ENCODE measurements at regions not wholly inside any gene's neighbourhood (a gene's known extent, or its start where the extent isn't known, plus 50 kb on each side); places are given as distances from the start of the nearest gene placed in this dataset.

GRCh38 chr22:27372969-27373670 lies 428.4 kb downstream of the MN1 start:
- no peaks in the 10 kb centered on the region for H3K4me1 ChIP-seq
- H3K27ac ChIP-seq: no peak overlapping the region
- no peaks in the 10 kb centered on the region for H3K9me3 ChIP-seq
- TF ChIP-seq CTCF (IDR thresholded peaks at IDR 0.05): no peak
- no peaks in the 10 kb centered on the region for H3K36me3 ChIP-seq
- H3K4me3 ChIP-seq: no peak overlapping the region
- DNase-seq (ENCODE audit: low spot score): no peak
- H3K27me3 ChIP-seq: no peaks in the 10 kb centered on the region

- DNase-seq (ENCODE audit: low spot score): no peak
- H3K27me3 ChIP-seq: no peaks in the 10 kb centered on the region
- TF ChIP-seq CTCF (IDR thresholded peaks at IDR 0.05): no peak
- H3K36me3 ChIP-seq: no peaks in the 10 kb centered on the region
- no peak overlapping the region for H3K27ac ChIP-seq
- no peaks in the 10 kb centered on the region for H3K9me3 ChIP-seq
- no peaks in the 10 kb centered on the region for H3K4me1 ChIP-seq
- H3K4me3 ChIP-seq: no peak overlapping the region
These were observed 423.9 kb downstream of the MN1 start for GRCh38 chr22:27377501-27378295.

GRCh38 chr22:27378311-27378800 lies 423.2 kb downstream of the MN1 start:
- Histone ChIP-seq H3K9me3 (no peaks in the 10 kb centered on the region), H3K27ac (no peak overlapping the region), H3K4me1 (no peaks in the 10 kb centered on the region), H3K4me3 (no peak overlapping the region), H3K27me3 (no peaks in the 10 kb centered on the region), H3K36me3 (no peaks in the 10 kb centered on the region)
- DNase-seq (ENCODE audit: low spot score): no peak
- no peak for TF ChIP-seq CTCF (IDR thresholded peaks at IDR 0.05)

GRCh38 chr22:27378995-27379394 lies 422.6 kb downstream of the MN1 start:
- DNase-seq (ENCODE audit: low spot score): no peak
- no peaks in the 10 kb centered on the region for H3K27me3 ChIP-seq
- no peaks in the 10 kb centered on the region for H3K36me3 ChIP-seq

GRCh38 chr22:27380855-27381254 lies 420.7 kb downstream of the MN1 start:
- Histone ChIP-seq H3K4me1 (no peaks in the 10 kb centered on the region), H3K9me3 (no peaks in the 10 kb centered on the region), H3K36me3 (no peaks in the 10 kb centered on the region), H3K27ac (no peak overlapping the region), H3K4me3 (no peak overlapping the region), H3K27me3 (no peaks in the 10 kb centered on the region)
- TF ChIP-seq CTCF (IDR thresholded peaks at IDR 0.05): no peak
- peak; percentile 23 for DNase-seq (ENCODE audit: low spot score)

More at GRCh38 chr22:27378995-27379394, 422.6 kb downstream of the MN1 start:
- no peak for TF ChIP-seq CTCF (IDR thresholded peaks at IDR 0.05)
- Histone ChIP-seq H3K27ac (no peak overlapping the region), H3K4me3 (no peak overlapping the region), H3K4me1 (no peaks in the 10 kb centered on the region), H3K9me3 (no peaks in the 10 kb centered on the region)

Data from right atrium auricular region (tissue), 2 donors.